MM.1S (cell line): ENCODE measurements at regions not wholly inside any gene's neighbourhood (a gene's known extent, or its start where the extent isn't known, plus 50 kb on each side); places are given as distances from the start of the nearest gene placed in this dataset.

Experiments
- CTCF ChIP-seq: fragments of 300-600 bp; sonication (generic); IDR thresholded peaks from 2 replicates; pipeline ENCODE4 v1.5.1; 2016; ENCODE audit warnings: antibody characterized with exemption, low read length, mixed read lengths
- EZH2 ChIP-seq: fragments of 300-600 bp; sonication (generic); optimal IDR thresholded peaks from 2 replicates; pipeline ENCODE3; 2017; ENCODE audit warnings: low read depth, mild to moderate bottlenecking, antibody characterized with exemption, low read length, mixed read lengths

GRCh38 chr11:11072067-11072466 is 214.2 kb upstream of the ZBED5 start:
- TF ChIP-seq CTCF (no peak), EZH2 (no peak)
